Right forelimb (tissue), 1 donor: ENCODE measurements at regions not wholly inside any gene's neighbourhood (a gene's known extent, or its start where the extent isn't known, plus 50 kb on each side); places are given as distances from the start of the nearest gene placed in this dataset.

Experiments used
- DNase-seq: peaks from one replicate; pipeline ENCODE4 v3.0.0-alpha.2; 2018

DNA sequence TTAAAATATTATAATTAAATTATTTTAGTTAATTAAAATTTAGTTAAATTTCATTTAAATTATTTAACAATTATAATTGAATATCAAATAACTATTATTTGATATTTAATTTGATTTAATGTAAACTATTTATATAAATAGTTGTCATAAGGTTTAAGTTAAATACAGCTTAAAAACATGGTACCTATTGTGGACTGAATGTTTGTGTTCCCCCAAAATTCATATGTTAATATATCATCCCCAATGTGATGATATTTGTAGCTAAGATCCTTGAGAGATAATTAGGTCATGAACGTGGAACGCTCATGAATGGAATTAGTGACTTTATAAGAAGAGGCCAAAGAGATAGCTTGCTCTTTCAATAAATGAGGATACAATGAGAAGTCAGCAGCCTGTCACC, 505.7 kb upstream of the LRATD1 start:
- no peak for DNase-seq

DNA sequence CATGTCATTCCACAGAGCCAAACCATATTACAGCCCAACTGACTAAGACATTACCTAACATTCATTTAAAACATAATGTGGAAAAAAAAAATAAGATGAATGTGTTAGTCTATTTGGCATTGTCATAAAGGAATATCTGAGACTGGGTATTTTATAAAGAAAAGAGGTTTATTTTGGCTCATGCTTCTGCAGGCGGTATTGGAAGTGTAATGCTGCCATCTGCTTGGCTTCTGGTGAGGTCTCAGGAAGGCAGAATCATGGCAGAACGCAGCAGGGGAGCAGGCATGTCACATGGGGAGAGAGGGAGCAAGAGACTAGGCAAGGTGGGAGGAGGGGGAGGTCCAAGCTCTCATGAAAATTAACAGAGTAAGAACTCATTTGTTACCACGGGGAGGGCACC, 504.8 kb upstream of the LRATD1 start:
- no peak for DNase-seq

GRCh38 chr2:14132386-14132785, 500.1 kb upstream of the LRATD1 start:
- DNase-seq = no peak

- no peak for DNase-seq
Observed at GRCh38 chr2:14134771-14135170, 497.7 kb upstream of the LRATD1 start.

GRCh38 chr2:14136030-14136429, 496.5 kb upstream of the LRATD1 start:
- no peak for DNase-seq

DNA sequence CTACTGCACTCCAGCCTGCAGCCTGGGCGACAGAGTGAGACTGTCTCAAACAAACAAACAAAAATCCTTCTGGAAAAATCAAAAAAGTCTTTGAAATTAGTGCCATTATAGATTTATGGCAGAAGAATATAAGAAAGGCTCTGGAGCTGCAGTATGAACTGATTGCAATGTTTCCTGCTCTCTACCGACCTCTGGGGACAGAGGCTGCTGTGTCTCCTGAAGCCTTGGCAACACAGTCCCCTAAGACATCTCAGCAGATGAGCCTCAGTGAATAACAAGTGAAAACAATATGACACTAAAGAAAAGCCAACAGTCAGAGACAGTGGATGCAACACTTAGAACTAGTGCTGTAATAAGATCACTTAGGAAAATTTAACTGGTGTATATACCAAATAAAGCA, 494.9 kb upstream of the LRATD1 start:
- DNase-seq = no peak

- no peak for DNase-seq
Observed at GRCh38 chr2:14140009-14140550, 492.4 kb upstream of the LRATD1 start.

GRCh38 chr2:14143435-14143834, 489.1 kb upstream of the LRATD1 start:
- DNase-seq = no peak

DNA sequence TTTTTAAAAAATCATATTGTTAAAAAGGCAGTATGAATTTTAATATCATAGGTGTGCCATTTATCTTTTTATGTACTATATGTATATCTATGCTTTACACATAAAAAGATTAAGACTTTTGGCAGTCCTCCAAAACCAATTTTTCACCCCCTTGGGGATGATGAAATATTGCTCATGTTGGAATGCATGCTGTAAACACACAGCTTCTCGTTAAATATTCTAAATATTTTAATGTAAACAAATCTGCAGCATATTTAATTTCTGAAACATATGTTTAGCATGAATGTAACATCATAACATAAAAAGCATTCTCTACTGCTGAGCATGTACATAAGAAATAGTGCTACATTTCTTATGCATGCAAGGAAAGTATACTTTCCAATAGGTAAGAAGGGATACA, 484.3 kb upstream of the LRATD1 start:
- DNase-seq = no peak

DNA sequence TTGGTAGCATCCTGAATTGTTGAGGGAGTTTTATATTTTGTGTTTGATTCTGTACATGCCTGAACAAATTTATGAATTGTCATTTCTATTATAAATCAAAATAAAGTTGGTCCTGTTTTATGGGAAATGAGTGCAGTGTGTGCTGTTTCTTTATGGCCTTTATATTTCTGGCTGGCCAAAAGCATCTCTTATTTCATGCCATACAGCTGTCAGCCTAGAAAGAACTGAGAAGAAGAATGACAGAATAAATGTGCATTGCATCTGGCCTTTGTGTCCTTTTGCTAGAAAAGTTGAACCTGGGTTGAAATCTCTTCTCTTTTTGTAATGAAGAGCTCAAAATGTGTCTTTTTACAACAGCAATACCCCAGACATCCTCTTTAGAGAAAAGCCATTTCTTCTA, 474.7 kb upstream of the LRATD1 start:
- no peak for DNase-seq

DNA sequence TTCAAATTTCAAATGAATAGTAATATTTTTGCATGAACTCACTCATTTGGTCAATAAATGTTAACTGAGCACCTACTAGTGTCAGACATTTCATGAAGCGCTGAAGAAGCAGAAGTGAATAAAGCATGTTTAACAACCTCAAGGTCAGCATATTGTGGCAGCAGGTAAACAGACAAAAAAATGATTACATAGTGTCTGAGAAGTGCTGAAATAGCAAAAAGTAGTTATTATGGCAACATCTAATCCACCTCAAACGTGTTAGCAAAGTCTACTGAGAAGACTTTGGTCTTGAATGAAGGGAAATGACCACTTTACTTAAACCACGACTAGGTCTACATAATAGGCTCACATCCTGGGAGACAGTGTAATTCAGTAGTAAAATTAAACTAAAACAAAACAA, 452.2 kb upstream of the LRATD1 start:
- DNase-seq = no peak

DNA sequence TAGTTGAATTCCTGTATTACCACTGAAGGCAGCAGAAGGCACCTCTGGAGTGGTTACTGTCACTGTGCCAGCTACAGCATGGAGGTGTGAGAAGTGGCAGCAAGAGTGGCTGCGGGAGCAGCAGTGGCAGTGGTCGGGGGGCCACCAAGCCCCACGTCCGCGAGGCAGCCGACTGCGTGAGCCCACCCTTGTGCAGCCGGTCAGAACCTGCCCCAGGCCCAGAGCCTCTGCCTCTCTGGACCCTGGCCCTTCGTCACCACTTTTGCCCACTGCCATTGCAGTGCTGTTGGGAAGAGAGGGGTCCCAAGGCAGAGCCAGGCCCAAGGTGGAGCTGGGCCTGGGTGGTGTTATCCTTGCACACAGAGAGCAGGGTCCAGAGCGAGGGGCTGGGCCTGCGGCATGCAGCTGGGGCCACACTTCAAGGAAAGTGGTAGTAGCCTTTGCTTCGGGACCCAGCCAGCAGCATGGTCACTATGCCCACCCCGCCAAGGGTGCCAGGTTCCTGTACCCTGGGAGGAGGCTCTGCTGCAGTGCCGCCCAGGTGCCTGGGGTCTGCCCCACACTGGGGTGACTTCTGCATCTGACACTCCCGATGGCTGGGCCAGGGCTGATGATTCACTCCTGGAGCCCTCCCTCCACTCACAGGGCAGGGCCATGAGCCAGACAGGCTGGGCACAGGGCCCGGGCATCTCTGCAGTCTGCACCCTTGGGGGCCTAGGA, 450.1 kb upstream of the LRATD1 start:
- no peak for DNase-seq

DNA sequence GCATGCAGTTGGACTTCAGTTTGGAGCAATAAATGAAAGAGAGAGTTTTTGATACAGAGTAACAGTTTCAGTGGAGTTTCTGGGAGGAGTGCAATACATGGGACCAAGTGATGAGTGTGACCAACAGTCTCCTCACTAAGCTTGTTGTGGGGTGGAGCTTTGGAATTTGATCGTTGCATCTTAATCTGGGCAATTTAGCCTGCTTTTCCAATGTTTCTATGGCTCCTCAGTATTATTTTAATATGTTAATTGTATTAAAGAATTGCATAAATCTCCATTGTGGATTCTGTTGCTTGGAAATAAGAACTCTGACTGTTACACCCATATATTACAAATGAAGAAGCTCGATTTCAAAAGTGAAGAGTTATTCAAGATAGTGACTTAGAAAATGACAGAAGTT, 446.6 kb upstream of the LRATD1 start:
- DNase-seq = no peak

DNA sequence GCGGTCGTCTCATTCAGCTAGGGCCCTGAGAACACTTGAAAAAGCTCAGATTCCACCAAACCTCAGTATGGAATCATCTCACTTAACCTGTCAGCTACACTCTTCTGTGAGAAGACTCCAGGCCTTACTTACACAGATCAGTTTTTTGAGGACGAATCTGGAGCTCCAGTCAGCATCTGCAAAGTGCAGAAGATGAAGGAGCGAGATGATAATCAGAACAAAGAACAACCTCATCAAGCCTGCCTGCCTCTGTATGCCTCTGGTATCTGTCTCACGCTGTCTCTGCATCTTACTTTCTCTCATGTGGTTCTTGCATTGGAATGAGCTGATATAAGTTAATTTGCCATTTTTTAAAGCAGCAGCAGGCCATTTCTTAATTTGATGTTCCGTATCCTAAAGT, 444.1 kb upstream of the LRATD1 start:
- no peak for DNase-seq

GRCh38 chr2:14189929-14190328, 442.6 kb upstream of the LRATD1 start:
- no peak for DNase-seq

DNA sequence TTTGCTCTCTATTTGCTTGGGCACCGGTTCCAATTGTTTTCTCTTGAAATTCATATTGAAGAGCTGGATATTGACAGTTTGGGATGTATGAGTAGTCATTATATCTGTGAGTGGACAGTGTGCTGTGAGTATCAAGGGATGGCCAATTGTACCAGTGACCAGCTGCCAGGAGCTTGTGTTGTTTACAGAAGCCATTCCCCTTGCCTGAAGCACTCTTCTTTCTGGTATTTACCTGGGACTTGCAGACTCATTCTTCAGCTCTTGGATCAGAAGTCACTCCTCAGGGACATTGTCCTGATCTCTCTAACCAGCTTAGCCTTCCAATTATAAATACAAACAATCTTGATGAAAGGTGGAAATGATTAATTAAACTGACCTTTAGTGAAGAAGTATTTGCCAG, 438.3 kb upstream of the LRATD1 start:
- DNase-seq = no peak

- DNase-seq = no peak
Observed at GRCh38 chr2:14197293-14197692, 435.2 kb upstream of the LRATD1 start.

DNA sequence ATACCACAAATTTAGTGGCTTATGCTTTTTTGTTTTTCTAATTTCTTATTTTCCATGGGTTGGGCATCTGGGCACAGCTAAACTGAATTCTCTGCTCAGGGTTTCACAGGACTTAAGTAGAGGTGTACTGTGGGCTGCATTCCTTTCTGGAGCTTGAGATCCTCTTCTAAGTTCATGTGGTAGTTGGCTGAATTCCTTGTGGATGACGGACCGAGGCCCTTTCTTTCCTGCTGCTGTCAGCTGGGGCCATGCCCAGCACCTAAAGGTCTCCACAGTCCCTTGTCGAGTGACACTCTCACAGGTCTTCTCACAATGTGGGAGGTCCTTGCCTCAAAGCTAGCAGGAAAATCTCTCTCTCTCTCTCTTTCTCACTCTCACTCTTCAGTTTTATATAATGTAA, 433.5 kb upstream of the LRATD1 start:
- no peak for DNase-seq

- DNase-seq = no peak
Observed at GRCh38 chr2:14219306-14219705, 413.2 kb upstream of the LRATD1 start.

- DNase-seq = no peak
Observed at GRCh38 chr2:14220101-14220500, 412.4 kb upstream of the LRATD1 start.

DNA sequence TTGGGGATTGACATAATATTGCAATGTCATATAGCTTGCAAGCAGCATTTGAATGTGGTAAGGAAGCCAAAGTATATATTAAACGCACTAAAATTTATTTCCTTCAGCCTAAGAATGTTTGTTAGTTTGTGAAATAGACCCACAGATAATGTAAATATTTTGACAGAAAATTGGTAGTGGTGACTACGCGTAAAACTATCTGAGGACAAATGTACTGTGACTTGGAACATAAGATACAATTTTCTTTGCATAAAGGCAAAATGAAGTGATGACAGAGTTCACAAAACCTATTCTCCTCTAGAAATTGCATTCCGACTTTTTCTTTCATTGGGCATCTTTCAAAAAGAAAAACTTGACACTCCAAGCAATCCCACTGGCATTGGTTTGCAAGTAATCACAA, 411.1 kb upstream of the LRATD1 start:
- no peak for DNase-seq

GRCh38 chr2:14223576-14223975, 408.9 kb upstream of the LRATD1 start:
- no peak for DNase-seq

DNA sequence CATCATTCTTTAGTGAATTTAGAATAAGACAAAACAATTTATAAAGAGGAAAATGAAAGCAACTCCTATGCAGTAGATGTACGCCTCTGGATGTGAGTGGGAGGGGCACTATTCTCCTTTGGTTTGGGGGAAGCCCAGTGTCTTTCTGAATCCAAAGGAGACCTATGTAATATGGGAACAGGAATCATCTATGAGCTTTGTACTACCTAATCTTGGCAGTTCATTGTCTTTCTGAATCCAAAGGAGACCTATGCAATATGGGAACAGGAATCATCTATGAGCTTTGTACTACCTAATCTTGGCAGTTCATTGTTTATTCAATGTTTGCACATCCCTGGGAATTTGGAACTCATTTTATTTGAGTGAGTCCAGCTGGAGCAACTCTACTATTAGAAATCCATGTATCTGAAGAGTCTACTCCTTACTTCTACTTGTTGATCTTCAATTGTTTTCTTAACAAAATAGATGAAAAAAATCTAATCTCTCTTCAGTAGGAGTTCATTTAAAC, 401.1 kb upstream of the LRATD1 start:
- DNase-seq = no peak

- no peak for DNase-seq
Observed at GRCh38 chr2:14232217-14232616, 400.3 kb upstream of the LRATD1 start.

GRCh38 chr2:14234911-14235310, 397.6 kb upstream of the LRATD1 start:
- DNase-seq = no peak
